PFSK-1 (cell line): ENCODE measurements at regions not wholly inside any gene's neighbourhood (a gene's known extent, or its start where the extent isn't known, plus 50 kb on each side); places are given as distances from the start of the nearest gene placed in this dataset.

Experiments used
- FOXP2 ChIP-seq: optimal IDR thresholded peaks from 2 replicates; pipeline ENCODE3; 2011; ENCODE audit warnings: borderline replicate concordance, control low read depth, inconsistent platforms; ENCODE audit not compliant: insufficient read depth; ENCODE audit errors: extremely low read length, extremely low read depth
- POLR2AphosphoS5 ChIP-seq: IDR thresholded peaks from 2 replicates; pipeline ENCODE4 v1.6.1; 2012; ENCODE audit warnings: low read depth, mild to moderate bottlenecking, control low read depth, low read length, moderate library complexity
- REST ChIP-seq, 2 experiments: IDR thresholded peaks; 2 replicates each; pipeline versions ENCODE4 v1.6.1 to v1.8.0; 2011 to 2012; ENCODE audit warnings: low read depth in 2 of 2, low read length in 2 of 2, control low read depth in 1 of 2, inconsistent platforms in 1 of 2, mild to moderate bottlenecking in 1 of 2, moderate library complexity in 1 of 2; ENCODE audit not compliant: insufficient read depth in 1 of 2
- SIN3A ChIP-seq: IDR thresholded peaks from 2 replicates; pipeline ENCODE4 v1.6.1; 2012; ENCODE audit warnings: mild to moderate bottlenecking, low read length, moderate library complexity, borderline replicate concordance; ENCODE audit not compliant: insufficient read depth
- TAF1 ChIP-seq: IDR thresholded peaks from 2 replicates; pipeline ENCODE4 v1.6.1; 2012; ENCODE audit warnings: low read length, control low read depth, borderline replicate concordance; ENCODE audit not compliant: insufficient read depth

DNA sequence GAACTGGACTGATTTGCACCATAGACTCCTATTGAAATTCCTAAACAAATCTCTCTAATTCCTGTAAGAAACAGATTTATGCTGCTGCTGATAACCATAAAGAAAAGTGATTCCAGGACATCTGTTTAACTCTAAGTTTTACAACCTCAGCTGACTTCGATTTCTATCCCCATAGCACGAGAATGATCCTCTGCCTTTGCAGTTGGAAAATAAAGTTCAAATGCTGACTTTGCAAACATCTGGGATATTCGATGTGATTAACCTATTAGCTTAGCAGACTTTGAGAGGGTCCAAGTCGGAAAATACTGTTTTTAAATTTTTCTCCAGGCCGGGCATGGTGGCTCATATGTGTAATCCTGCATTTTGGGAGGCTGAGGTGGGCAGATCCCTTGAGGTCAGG is 247.3 kb downstream of the PSAT1 start:
- TF ChIP-seq FOXP2 (no peak), REST (IDR thresholded peaks at IDR 0.05; ENCODE audit: insufficient read depth in 1 of 2, low read depth in 2 of 2, low read length in 2 of 2) (no peak), SIN3A (no peak), TAF1 (no peak), POLR2AphosphoS5 (no peak)

DNA sequence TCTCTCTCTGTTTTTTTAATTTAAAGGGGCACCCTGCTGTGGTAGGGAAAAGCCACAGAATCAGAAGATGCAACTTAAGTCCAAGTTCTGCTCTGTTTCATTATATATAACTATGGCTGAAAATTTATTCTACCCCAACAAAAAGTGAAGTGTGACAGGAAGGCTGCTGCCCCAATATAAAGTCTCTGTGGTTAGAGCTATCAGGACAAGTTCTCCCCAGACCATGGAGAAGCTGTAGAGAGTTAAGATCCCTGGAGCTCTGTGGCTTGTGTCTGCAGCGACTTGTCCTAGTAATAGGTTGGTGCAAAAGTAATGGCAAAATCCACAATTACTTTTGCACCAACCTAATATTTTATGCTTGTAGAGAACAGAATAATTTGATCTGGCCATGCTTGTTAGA is 250.9 kb downstream of the PSAT1 start:
- no peak for TF ChIP-seq FOXP2
- no peak for TF ChIP-seq POLR2AphosphoS5
- no peak for TF ChIP-seq SIN3A
- TF ChIP-seq REST (IDR thresholded peaks at IDR 0.05; ENCODE audit: insufficient read depth in 1 of 2, low read depth in 2 of 2, low read length in 2 of 2), result no peak
- no peak for TF ChIP-seq TAF1

DNA sequence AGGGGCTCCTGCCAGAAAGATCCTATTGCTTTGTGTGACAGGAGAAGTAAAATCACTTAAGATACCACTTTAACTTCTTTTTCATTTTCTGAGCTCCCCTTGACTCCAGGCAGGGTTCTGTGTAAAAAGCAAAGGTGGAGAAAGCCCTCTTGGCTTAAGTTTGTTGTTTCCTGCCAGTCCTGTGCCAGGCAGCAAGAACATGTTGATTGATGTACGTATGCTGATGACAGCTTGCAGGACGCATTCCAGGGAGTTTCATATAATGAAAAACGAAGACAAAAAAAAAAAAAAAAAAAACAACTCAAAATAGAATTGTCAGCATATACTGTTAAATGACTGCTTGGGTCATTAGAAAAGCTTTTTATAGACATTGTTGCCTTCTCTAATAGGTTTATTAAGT is 251.7 kb downstream of the PSAT1 start:
- TF ChIP-seq REST (IDR thresholded peaks at IDR 0.05; ENCODE audit: insufficient read depth in 1 of 2, low read depth in 2 of 2, low read length in 2 of 2) (no peak), FOXP2 (no peak), POLR2AphosphoS5 (no peak), TAF1 (no peak), SIN3A (no peak)

DNA sequence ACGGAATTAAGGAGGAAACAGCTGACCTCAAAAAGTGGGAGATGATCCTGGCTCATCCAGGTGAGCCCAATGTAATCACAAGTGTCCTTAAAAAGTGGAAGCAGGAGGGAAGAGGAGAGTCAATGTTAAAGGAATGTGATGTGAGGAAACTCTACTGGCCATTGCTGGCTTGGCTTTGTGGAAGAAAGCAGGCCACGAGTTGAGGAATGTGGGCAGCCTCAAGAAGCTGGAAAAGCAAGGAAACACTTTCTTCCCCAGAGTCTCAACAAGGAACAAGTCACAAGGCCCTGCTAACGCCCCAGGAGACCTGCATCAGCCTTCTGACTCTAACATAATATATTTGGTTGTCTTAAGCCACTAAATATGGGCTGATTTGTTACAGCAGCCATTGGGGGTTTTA is 252.8 kb downstream of the PSAT1 start:
- TF ChIP-seq REST (IDR thresholded peaks at IDR 0.05; ENCODE audit: insufficient read depth in 1 of 2, low read depth in 2 of 2, low read length in 2 of 2) (no peak), TAF1 (no peak), POLR2AphosphoS5 (no peak), FOXP2 (no peak), SIN3A (no peak)

DNA sequence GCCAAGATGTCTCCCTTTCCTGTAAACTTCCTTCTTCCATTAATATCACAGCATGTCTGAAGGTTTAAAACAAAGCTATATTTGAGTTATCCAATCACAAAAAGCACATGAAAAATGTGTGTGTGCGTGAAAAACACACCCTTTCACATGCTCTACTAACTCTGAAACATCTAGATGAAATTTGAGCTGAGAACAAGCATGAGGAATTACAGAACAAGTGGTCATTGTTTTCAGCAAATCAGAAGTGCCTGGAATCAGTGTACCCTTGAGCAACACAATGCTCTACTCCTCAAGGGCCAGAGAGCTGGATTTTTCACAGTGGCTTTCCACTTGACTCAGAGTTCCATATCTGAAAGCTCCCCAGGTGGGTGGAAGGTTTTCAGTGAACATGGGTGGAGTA is 255.9 kb downstream of the PSAT1 start:
- no peak for TF ChIP-seq FOXP2
